ENCODE measurements at regions not wholly inside any gene's neighbourhood (a gene's known extent, or its start where the extent isn't known, plus 50 kb on each side); places are given as distances from the start of the nearest gene placed in this dataset.

GRCh38 chr1:14113841-14114567 is 414.0 kb downstream of the PRDM2 start:
- no peak overlapping the region for H3K4me3 Mint-ChIP-seq
- peaks cover 13% of the 10 kb centered on the region for H3K4me1 Mint-ChIP-seq
- H3K9me3 Mint-ChIP-seq, result peaks cover 3% of the 10 kb centered on the region
- H3K36me3 Mint-ChIP-seq (ENCODE audit: low read depth), result no peaks in the 10 kb centered on the region
- H3K27me3 Mint-ChIP-seq (ENCODE audit: low read depth), result peaks cover 29% of the 10 kb centered on the region
- peak; percentile 61 to 69 (median 66) for TF ChIP-seq CTCF (IDR thresholded peaks at IDR 0.05; ENCODE audit: unreplicated experiment in 3 of 3)
- H3K27ac Mint-ChIP-seq, result peak overlapping the region in 1 of 3 experiments; percentile 24

GRCh38 chr1:14115976-14116375 is 416.0 kb downstream of the PRDM2 start:
- no peaks in the 10 kb centered on the region for H3K36me3 Mint-ChIP-seq (ENCODE audit: low read depth)
- peaks cover 10% of the 10 kb centered on the region for H3K9me3 Mint-ChIP-seq
- H3K27ac Mint-ChIP-seq, result no peak overlapping the region
- no peak overlapping the region for H3K4me3 Mint-ChIP-seq
- H3K27me3 Mint-ChIP-seq (ENCODE audit: low read depth), result peaks cover 34% of the 10 kb centered on the region
- H3K4me1 Mint-ChIP-seq, result peaks cover 4% of the 10 kb centered on the region
- no peak for TF ChIP-seq CTCF (IDR thresholded peaks at IDR 0.05; ENCODE audit: unreplicated experiment in 3 of 3)

- Mint-ChIP-seq H3K9me3 (peaks cover 10% of the 10 kb centered on the region), H3K27me3 (ENCODE audit: low read depth) (peaks cover 31% of the 10 kb centered on the region), H3K27ac (no peak overlapping the region)
Observed at GRCh38 chr1:14117700-14118099, 417.7 kb downstream of the PRDM2 start.

GRCh38 chr1:14118691-14119485 is 418.9 kb downstream of the PRDM2 start:
- no peak overlapping the region for H3K27ac Mint-ChIP-seq
- peaks cover 10% of the 10 kb centered on the region for H3K9me3 Mint-ChIP-seq
- H3K4me1 Mint-ChIP-seq, result peaks cover 4% of the 10 kb centered on the region
- no peak overlapping the region for H3K4me3 Mint-ChIP-seq
- H3K27me3 Mint-ChIP-seq (ENCODE audit: low read depth), result peaks cover 19% of the 10 kb centered on the region
- TF ChIP-seq CTCF (IDR thresholded peaks at IDR 0.05; ENCODE audit: unreplicated experiment in 3 of 3), result no peak
- no peaks in the 10 kb centered on the region for H3K36me3 Mint-ChIP-seq (ENCODE audit: low read depth)

More at GRCh38 chr1:14117700-14118099, 417.7 kb downstream of the PRDM2 start:
- Mint-ChIP-seq H3K4me3 (no peak overlapping the region), H3K4me1 (peaks cover 4% of the 10 kb centered on the region), H3K36me3 (ENCODE audit: low read depth) (no peaks in the 10 kb centered on the region)
- no peak for TF ChIP-seq CTCF (IDR thresholded peaks at IDR 0.05; ENCODE audit: unreplicated experiment in 3 of 3)

- Mint-ChIP-seq H3K9me3 (peaks cover 7% of the 10 kb centered on the region), H3K27me3 (ENCODE audit: low read depth) (peaks cover 12% of the 10 kb centered on the region), H3K36me3 (ENCODE audit: low read depth) (no peaks in the 10 kb centered on the region), H3K4me1 (no peaks in the 10 kb centered on the region), H3K27ac (no peak overlapping the region), H3K4me3 (no peak overlapping the region)
- no peak for TF ChIP-seq CTCF (IDR thresholded peaks at IDR 0.05; ENCODE audit: unreplicated experiment in 3 of 3)
Observed at GRCh38 chr1:14120895-14121294, 420.9 kb downstream of the PRDM2 start.
